ENCODE measurements at regions not wholly inside any gene's neighbourhood (a gene's known extent, or its start where the extent isn't known, plus 50 kb on each side); places are given as distances from the start of the nearest gene placed in this dataset.

GRCh38 chr9:28999057-28999456, 1425.8 kb upstream of the C9orf72 start:
- H3K9me3 Mint-ChIP-seq, result peaks cover 0 to 3% of the 10 kb centered on the region in 2 donors
- peaks cover 9 to 32% of the 10 kb centered on the region in 2 donors for H3K4me1 Mint-ChIP-seq
- no peak for DNase-seq
- Histone ChIP-seq H3K36me3 (ENCODE audit: control insufficient read depth, insufficient read depth, low read length) (no peaks in the 10 kb centered on the region), H3K4me1 (ENCODE audit: control insufficient read depth, insufficient read depth, low read length) (no peaks in the 10 kb centered on the region), H3K27me3 (ENCODE audit: control insufficient read depth, insufficient read depth, low read length) (no peaks in the 10 kb centered on the region), H3K27ac (ENCODE audit: low read length) (no peak overlapping the region), H3K9me3 (ENCODE audit: control insufficient read depth, insufficient read depth, low read length) (no peaks in the 10 kb centered on the region), H3K4me3 (ENCODE audit: low read length) (no peak overlapping the region)
- no peak overlapping the region for H3K4me3 Mint-ChIP-seq
- no peak for ATAC-seq
- H3K27me3 Mint-ChIP-seq (ENCODE audit: low read depth in 2 of 2), result no peaks in the 10 kb centered on the region
- no peak overlapping the region for H3K27ac Mint-ChIP-seq
- TF ChIP-seq CTCF (IDR thresholded peaks at IDR 0.05), result no peak
- H3K36me3 Mint-ChIP-seq, result no peaks in the 10 kb centered on the region
- intact Hi-C loops (cut with micrococcal nuclease), result no loop called here

GRCh38 chr9:28999806-29000205, 1426.5 kb upstream of the C9orf72 start:
- peaks cover 9 to 32% of the 10 kb centered on the region in 2 donors for H3K4me1 Mint-ChIP-seq
- no peak overlapping the region for H3K4me3 Mint-ChIP-seq
- no peaks in the 10 kb centered on the region for H3K27me3 Mint-ChIP-seq (ENCODE audit: low read depth in 2 of 2)
- H3K4me1 ChIP-seq (ENCODE audit: control insufficient read depth, insufficient read depth, low read length), result no peaks in the 10 kb centered on the region
- WGBS (ENCODE audit: insufficient coverage), result 100% methylated on average over 2 of the region's 3 CpGs
- no peak for DNase-seq
- ATAC-seq, result no peak
- H3K36me3 Mint-ChIP-seq, result no peaks in the 10 kb centered on the region
- H3K9me3 Mint-ChIP-seq, result peaks cover 0 to 3% of the 10 kb centered on the region in 2 donors
- intact Hi-C loops (cut with micrococcal nuclease), result no loop called here
- no peaks in the 10 kb centered on the region for H3K36me3 ChIP-seq (ENCODE audit: control insufficient read depth, insufficient read depth, low read length)
- H3K27me3 ChIP-seq (ENCODE audit: control insufficient read depth, insufficient read depth, low read length), result no peaks in the 10 kb centered on the region
- H3K27ac Mint-ChIP-seq, result no peak overlapping the region
- no peak overlapping the region for H3K4me3 ChIP-seq (ENCODE audit: low read length)
- no peak for TF ChIP-seq CTCF (IDR thresholded peaks at IDR 0.05)
- no peak overlapping the region for H3K27ac ChIP-seq (ENCODE audit: low read length)
- no peaks in the 10 kb centered on the region for H3K9me3 ChIP-seq (ENCODE audit: control insufficient read depth, insufficient read depth, low read length)

- intact Hi-C loops (cut with micrococcal nuclease), result no loop called here
- WGBS (ENCODE audit: insufficient coverage), result no CpG with 5 or more reads among the region's 3 CpGs
- H3K9me3 ChIP-seq (ENCODE audit: control insufficient read depth, insufficient read depth, low read length), result no peaks in the 10 kb centered on the region
- H3K4me3 ChIP-seq (ENCODE audit: low read length), result no peak overlapping the region
- H3K27ac ChIP-seq (ENCODE audit: low read length), result no peak overlapping the region
- no peaks in the 10 kb centered on the region for H3K36me3 Mint-ChIP-seq
- DNase-seq (no peak), ATAC-seq (no peak)
- H3K27ac Mint-ChIP-seq, result no peak overlapping the region
- peaks cover 9 to 32% of the 10 kb centered on the region in 2 donors for H3K4me1 Mint-ChIP-seq
- no peaks in the 10 kb centered on the region for H3K27me3 Mint-ChIP-seq (ENCODE audit: low read depth in 2 of 2)
- H3K4me1 ChIP-seq (ENCODE audit: control insufficient read depth, insufficient read depth, low read length), result no peaks in the 10 kb centered on the region
- peaks cover 0 to 3% of the 10 kb centered on the region in 2 donors for H3K9me3 Mint-ChIP-seq
- TF ChIP-seq CTCF (IDR thresholded peaks at IDR 0.05), result no peak
- no peaks in the 10 kb centered on the region for H3K36me3 ChIP-seq (ENCODE audit: control insufficient read depth, insufficient read depth, low read length)
- no peaks in the 10 kb centered on the region for H3K27me3 ChIP-seq (ENCODE audit: control insufficient read depth, insufficient read depth, low read length)
- H3K4me3 Mint-ChIP-seq, result no peak overlapping the region
Measured at GRCh38 chr9:29001006-29001405, 1427.7 kb upstream of the C9orf72 start.

- Mint-ChIP-seq H3K27ac (no peak overlapping the region), H3K9me3 (no peaks in the 10 kb centered on the region), H3K4me1 (peaks cover 9 to 35% of the 10 kb centered on the region in 2 donors), H3K4me3 (no peak overlapping the region), H3K36me3 (no peaks in the 10 kb centered on the region), H3K27me3 (ENCODE audit: low read depth in 2 of 2) (no peaks in the 10 kb centered on the region)
- WGBS (ENCODE audit: insufficient coverage), result no CpG with 5 or more reads among the region's 1 CpG
- H3K4me1 ChIP-seq (ENCODE audit: control insufficient read depth, insufficient read depth, low read length), result no peaks in the 10 kb centered on the region
- no peaks in the 10 kb centered on the region for H3K27me3 ChIP-seq (ENCODE audit: control insufficient read depth, insufficient read depth, low read length)
- H3K4me3 ChIP-seq (ENCODE audit: low read length), result no peak overlapping the region
- ATAC-seq (no peak), DNase-seq (no peak)
- no peaks in the 10 kb centered on the region for H3K9me3 ChIP-seq (ENCODE audit: control insufficient read depth, insufficient read depth, low read length)
- intact Hi-C loops (cut with micrococcal nuclease), result no loop called here
- no peak for TF ChIP-seq CTCF (IDR thresholded peaks at IDR 0.05)
- no peaks in the 10 kb centered on the region for H3K36me3 ChIP-seq (ENCODE audit: control insufficient read depth, insufficient read depth, low read length)
- no peak overlapping the region for H3K27ac ChIP-seq (ENCODE audit: low read length)
Measured at GRCh38 chr9:29004988-29005387, 1431.7 kb upstream of the C9orf72 start.
